GM23338 (cell line): ENCODE measurements at regions not wholly inside any gene's neighbourhood (a gene's known extent, or its start where the extent isn't known, plus 50 kb on each side); places are given as distances from the start of the nearest gene placed in this dataset.

Source experiments
- ATAC-seq: fragments of 200-7000 bp; cut with Tn5 transposase; 3 replicates; pipeline ENCODE4 v1.9.1; 2020
- DNase-seq: peaks from one replicate; pipeline ENCODE4 v3.0.0-alpha.2; 2015; ENCODE audit warnings: low spot score
- H2AFZ ChIP-seq: fragments of 200-600 bp; sonication (generic); 2 replicates; pipeline ENCODE4 v1.8.0; 2016; ENCODE audit warnings: antibody characterized with exemption, mild to moderate bottlenecking, moderate library complexity
- H3F3A ChIP-seq: fragments of 200-600 bp; sonication (generic); replicated peaks from 2 replicates; pipeline ENCODE4 v1.8.0; 2017; ENCODE audit warnings: antibody characterized with exemption, mixed run types, low read depth
- H3K27ac ChIP-seq: fragments of 200-600 bp; sonication (generic); 2 replicates; pipeline ENCODE4 v1.6.1; 2016; ENCODE audit warnings: low read depth
- H3K27me3 ChIP-seq: fragments of 200-600 bp; sonication (generic); 2 replicates; pipeline ENCODE4 v1.8.0; 2016; ENCODE audit warnings: mild to moderate bottlenecking, mixed run types, moderate library complexity; ENCODE audit not compliant: insufficient read depth
- H3K36me3 ChIP-seq: fragments of 200-600 bp; sonication (generic); 2 replicates; pipeline ENCODE4 v1.8.0; 2016; ENCODE audit warnings: mild to moderate bottlenecking; ENCODE audit not compliant: insufficient read depth
- H3K4me1 ChIP-seq: fragments of 200-600 bp; sonication (generic); 2 replicates; pipeline ENCODE4 v1.8.0; 2016; ENCODE audit warnings: mild to moderate bottlenecking, moderate library complexity; ENCODE audit not compliant: insufficient read depth
- H3K4me2 ChIP-seq: fragments of 200-600 bp; sonication (generic); 2 replicates; pipeline ENCODE4 v1.7.1; 2017; ENCODE audit warnings: mixed run types
- H3K4me3 ChIP-seq: fragments of 200-600 bp; sonication (generic); 2 replicates; pipeline ENCODE4 v1.6.1; 2016; ENCODE audit warnings: mixed run types
- H3K79me2 ChIP-seq: fragments of 200-600 bp; sonication (generic); replicated peaks from 2 replicates; pipeline ENCODE4 v1.8.0; 2017; ENCODE audit warnings: mild to moderate bottlenecking; ENCODE audit not compliant: insufficient read depth
- H3K9me2 ChIP-seq: fragments of 200-600 bp; sonication (generic); 2 replicates; pipeline ENCODE4 v1.8.0; 2017; ENCODE audit not compliant: insufficient read depth
- H4K20me1 ChIP-seq: fragments of 200-600 bp; sonication (generic); replicated peaks from 2 replicates; pipeline ENCODE4 v1.8.0; 2017; ENCODE audit warnings: mild to moderate bottlenecking; ENCODE audit not compliant: insufficient read depth
- H3K27ac Mint-ChIP-seq: 2 replicates; pipeline ENCODE4 v1.8.0; 2020; ENCODE audit warnings: inconsistent platforms, mild to moderate bottlenecking, moderate library complexity, mixed read lengths
- H3K27me3 Mint-ChIP-seq: 3 replicates; pipeline ENCODE4 v1.8.0; 2022; ENCODE audit warnings: low read depth, mild to moderate bottlenecking, moderate library complexity, mixed read lengths, inconsistent platforms; ENCODE audit not compliant: insufficient read depth, poor library complexity
- H3K36me3 Mint-ChIP-seq: 3 replicates; pipeline ENCODE4 v1.8.0; 2021; ENCODE audit warnings: low read depth, mild to moderate bottlenecking, inconsistent platforms, moderate library complexity, mixed read lengths
- H3K4me1 Mint-ChIP-seq: 3 replicates; pipeline ENCODE4 v1.8.0; 2020; ENCODE audit warnings: mild to moderate bottlenecking, inconsistent platforms, mixed read lengths
- H3K4me3 Mint-ChIP-seq: 3 replicates; pipeline ENCODE4 v1.8.0; 2021; ENCODE audit warnings: moderate library complexity, mild to moderate bottlenecking, inconsistent platforms, mixed read lengths
- H3K9me3 Mint-ChIP-seq: 3 replicates; pipeline ENCODE4 v1.8.0; 2020; ENCODE audit warnings: moderate library complexity, mild to moderate bottlenecking, inconsistent platforms, mixed read lengths
- CTCF ChIP-seq, 2 experiments: fragments of 200-600 bp in 1 of 2; sonication (generic) in 1 of 2; conservative IDR thresholded peaks; 2 replicates each; pipeline versions ENCODE4 v1.5.1 to v1.6.1; 2016 to 2017; ENCODE audit warnings: antibody characterized with exemption in 2 of 2, low read depth in 2 of 2, mild to moderate bottlenecking in 2 of 2, moderate library complexity in 1 of 2
- EZH2 ChIP-seq: fragments of 200-600 bp; sonication (generic); IDR thresholded peaks from one replicate; pipeline ENCODE4 v1.8.0; 2017; ENCODE audit warnings: antibody characterized with exemption, mild to moderate bottlenecking, low read depth; ENCODE audit not compliant: unreplicated experiment
- EZH2phosphoT487 ChIP-seq: fragments of 200-600 bp; sonication (generic); IDR thresholded peaks from one replicate; pipeline ENCODE4 v1.8.1; 2018; ENCODE audit warnings: antibody characterized with exemption; ENCODE audit not compliant: unreplicated experiment
- JUNB ChIP-seq: IDR thresholded peaks from one replicate; pipeline ENCODE4 v1.6.1; 2016; ENCODE audit warnings: antibody characterized with exemption; ENCODE audit not compliant: unreplicated experiment
- NANOG ChIP-seq: IDR thresholded peaks from 2 replicates; pipeline ENCODE4 v1.6.1; 2016; ENCODE audit warnings: antibody characterized with exemption, borderline replicate concordance
- POLR2AphosphoS5 ChIP-seq: IDR thresholded peaks from 2 replicates; pipeline ENCODE4 v1.6.1; 2016; ENCODE audit warnings: antibody characterized with exemption, low read depth
- STAT1 ChIP-seq: IDR thresholded peaks from one replicate; pipeline ENCODE4 v1.6.1; 2016; ENCODE audit warnings: antibody characterized with exemption; ENCODE audit not compliant: unreplicated experiment
- ZNF114 ChIP-seq: fragments of 250-450 bp; sonication (Bioruptor Pico); IDR thresholded peaks from 2 replicates; pipeline ENCODE4 v1.5.0; 2020; ENCODE audit warnings: mild to moderate bottlenecking, moderate library complexity
- ZNF331 ChIP-seq: fragments of 250-450 bp; sonication (Bioruptor Pico); IDR thresholded peaks from 2 replicates; pipeline ENCODE4 v1.5.0; 2020; ENCODE audit warnings: low read depth, mild to moderate bottlenecking, moderate library complexity
- TF ChIP-seq, protein P1 (sequence below): IDR thresholded peaks from 2 replicates; pipeline ENCODE4 v1.6.1; 2016; ENCODE audit warnings: antibody characterized with exemption

- TF ChIP-seq POLR2AphosphoS5 (no peak), STAT1 (no peak), EZH2 (no peak), EZH2phosphoT487 (no peak), JUNB (no peak)
These were observed 197.1 kb downstream of the ATP23 start (continued) for GRCh38 chr12:58138424-58138823.

- DNase-seq (peak; percentile 32), ATAC-seq (peak; percentile 94)
- no peaks in the 10 kb centered on the region for H3K79me2 ChIP-seq
- H3K9me2 ChIP-seq = no peaks in the 10 kb centered on the region; the same call in 1 of the 2 replicates
- Mint-ChIP-seq H3K9me3 (peaks cover 12% of the 10 kb centered on the region; the same call in 2 of the 3 replicates), H3K36me3 (peaks cover 3% of the 10 kb centered on the region; the same call in 1 of the 3 replicates), H3K4me3 (peak overlapping the region; percentile 8; the same call in 2 of the 3 replicates), H3K27ac (no peak overlapping the region), H3K27me3 (no peaks in the 10 kb centered on the region), H3K4me1 (peaks cover 22% of the 10 kb centered on the region)
- no peak for TF ChIP-seq JUNB
- TF ChIP-seq NANOG = peak; percentile 63; the same call in 1 of the 2 replicates
- H3K4me1 ChIP-seq = peaks cover 12% of the 10 kb centered on the region; the same call in 1 of the 2 replicates
- no peaks in the 10 kb centered on the region for H3F3A ChIP-seq
- no peaks in the 10 kb centered on the region for H3K27me3 ChIP-seq
- no peak overlapping the region for H3K27ac ChIP-seq
- no peaks in the 10 kb centered on the region for H4K20me1 ChIP-seq
- H3K4me3 ChIP-seq = no peak overlapping the region
- no peaks in the 10 kb centered on the region for H3K36me3 ChIP-seq
- peak overlapping the region; percentile 30 for H3K4me2 ChIP-seq
- H2AFZ ChIP-seq = no peak overlapping the region
These were observed 198.5 kb downstream of the ATP23 start for GRCh38 chr12:58139894-58140293.

DNA sequence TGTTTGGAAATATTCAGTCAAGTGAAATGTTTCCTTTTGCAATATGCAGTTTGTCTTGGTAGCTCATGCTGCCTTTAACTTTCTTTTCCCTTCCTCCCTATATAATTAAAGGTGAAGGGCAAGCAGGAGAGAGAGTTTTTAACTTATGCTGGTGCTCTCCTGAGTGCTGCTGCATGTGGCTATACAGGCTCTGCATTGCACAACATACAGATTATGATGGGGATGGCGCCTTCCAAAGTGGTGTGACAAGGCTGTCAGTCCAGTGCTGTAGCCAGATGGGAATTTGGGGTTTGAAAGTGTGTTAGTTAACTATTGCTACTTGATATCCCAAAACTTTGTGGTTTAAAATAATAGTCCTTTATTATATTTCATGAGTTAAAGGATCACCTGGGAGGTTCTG is 199.0 kb downstream of the ATP23 start:
- H3K79me2 ChIP-seq = no peaks in the 10 kb centered on the region
- ATAC-seq (peak; percentile 55), DNase-seq (no peak)
- peaks cover 12% of the 10 kb centered on the region; the same call in 1 of the 2 replicates for H3K4me1 ChIP-seq
- H3K4me3 Mint-ChIP-seq = no peak overlapping the region
- H3K27me3 ChIP-seq = no peaks in the 10 kb centered on the region
- TF ChIP-seq NANOG (no peak), EZH2phosphoT487 (no peak), ZNF114 (no peak)
- H2AFZ ChIP-seq = 0 out of 2 replicates have a peak overlapping the region, but pooled peaks have one; percentile 9
- H3K27ac Mint-ChIP-seq = no peak overlapping the region
- no peaks in the 10 kb centered on the region for H4K20me1 ChIP-seq
- H3K9me2 ChIP-seq = no peaks in the 10 kb centered on the region; the same call in 1 of the 2 replicates
- peak overlapping the region; percentile 30 for H3K4me2 ChIP-seq
- H3F3A ChIP-seq = no peaks in the 10 kb centered on the region
- no peak overlapping the region for H3K4me3 ChIP-seq
- peaks cover 6% of the 10 kb centered on the region; the same call in 2 of the 3 replicates for H3K36me3 Mint-ChIP-seq
- no peaks in the 10 kb centered on the region for H3K27me3 Mint-ChIP-seq
- H3K4me1 Mint-ChIP-seq = peaks cover 22% of the 10 kb centered on the region
- no peaks in the 10 kb centered on the region for H3K36me3 ChIP-seq
- H3K27ac ChIP-seq = no peak overlapping the region
- peaks cover 15% of the 10 kb centered on the region; the same call in 2 of the 3 replicates for H3K9me3 Mint-ChIP-seq

GRCh38 chr12:58142991-58143390 is 201.6 kb downstream of the ATP23 start:
- Histone ChIP-seq H3K79me2 (no peaks in the 10 kb centered on the region), H3K27ac (no peak overlapping the region), H3K36me3 (no peaks in the 10 kb centered on the region), H3K27me3 (no peaks in the 10 kb centered on the region), H3K4me3 (no peak overlapping the region), H2AFZ (no peak overlapping the region), H3K4me2 (no peak overlapping the region), H4K20me1 (no peaks in the 10 kb centered on the region), H3K9me2 (no peaks in the 10 kb centered on the region; the same call in 1 of the 2 replicates), H3F3A (no peaks in the 10 kb centered on the region), H3K4me1 (peaks cover 12% of the 10 kb centered on the region; the same call in 1 of the 2 replicates)
- H3K27ac Mint-ChIP-seq = no peak overlapping the region
- no peak overlapping the region for H3K4me3 Mint-ChIP-seq
- H3K27me3 Mint-ChIP-seq = no peaks in the 10 kb centered on the region
- peaks cover 22% of the 10 kb centered on the region for H3K4me1 Mint-ChIP-seq
- DNase-seq (no peak), ATAC-seq (no peak)
- H3K9me3 Mint-ChIP-seq = peaks cover 13% of the 10 kb centered on the region; the same call in 2 of the 3 replicates
- peaks cover 8% of the 10 kb centered on the region; the same call in 2 of the 3 replicates for H3K36me3 Mint-ChIP-seq
- no peak for TF ChIP-seq ZNF114
- TF ChIP-seq, protein P1, sequence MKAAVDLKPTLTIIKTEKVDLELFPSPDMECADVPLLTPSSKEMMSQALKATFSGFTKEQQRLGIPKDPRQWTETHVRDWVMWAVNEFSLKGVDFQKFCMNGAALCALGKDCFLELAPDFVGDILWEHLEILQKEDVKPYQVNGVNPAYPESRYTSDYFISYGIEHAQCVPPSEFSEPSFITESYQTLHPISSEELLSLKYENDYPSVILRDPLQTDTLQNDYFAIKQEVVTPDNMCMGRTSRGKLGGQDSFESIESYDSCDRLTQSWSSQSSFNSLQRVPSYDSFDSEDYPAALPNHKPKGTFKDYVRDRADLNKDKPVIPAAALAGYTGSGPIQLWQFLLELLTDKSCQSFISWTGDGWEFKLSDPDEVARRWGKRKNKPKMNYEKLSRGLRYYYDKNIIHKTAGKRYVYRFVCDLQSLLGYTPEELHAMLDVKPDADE = no peak
- no peak for TF ChIP-seq ZNF331 (CRISPR knock-in tag)
- no peak for TF ChIP-seq EZH2phosphoT487
- TF ChIP-seq CTCF (conservative IDR thresholded peaks at IDR 0.05; ENCODE audit: low read depth in 2 of 2) = no peak
